Amniotic stem cell (primary cell): ENCODE measurements at regions not wholly inside any gene's neighbourhood (a gene's known extent, or its start where the extent isn't known, plus 50 kb on each side); places are given as distances from the start of the nearest gene placed in this dataset.

ENCODE experiments used
- DNase-seq: peaks from one replicate; lab custom pipeline; 2025; lab: John Stamatoyannopoulos, UW

- no peak for DNase-seq
These were observed 1853.8 kb downstream of the EFNA5 start for GRCh38 chr5:105816961-105817360.

DNA sequence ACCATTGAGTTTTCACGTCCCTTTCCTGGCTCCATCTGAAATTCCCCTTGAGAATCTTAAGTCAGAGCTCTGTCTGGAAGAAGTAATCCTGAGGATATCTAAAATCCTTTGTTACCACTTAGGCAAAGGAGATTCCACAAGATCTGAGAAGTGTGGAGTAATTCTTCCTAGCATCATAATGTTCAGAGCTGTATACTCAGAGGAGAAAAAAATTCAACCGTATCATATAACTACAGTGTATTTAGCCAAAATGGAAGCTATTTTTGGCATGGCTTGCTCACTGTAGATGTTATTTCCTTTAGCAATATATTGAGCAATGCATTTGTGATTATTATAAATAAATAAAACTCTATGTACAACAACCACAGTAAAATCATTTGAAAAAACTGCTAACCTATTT is 1858.4 kb downstream of the EFNA5 start:
- DNase-seq = no peak

DNA sequence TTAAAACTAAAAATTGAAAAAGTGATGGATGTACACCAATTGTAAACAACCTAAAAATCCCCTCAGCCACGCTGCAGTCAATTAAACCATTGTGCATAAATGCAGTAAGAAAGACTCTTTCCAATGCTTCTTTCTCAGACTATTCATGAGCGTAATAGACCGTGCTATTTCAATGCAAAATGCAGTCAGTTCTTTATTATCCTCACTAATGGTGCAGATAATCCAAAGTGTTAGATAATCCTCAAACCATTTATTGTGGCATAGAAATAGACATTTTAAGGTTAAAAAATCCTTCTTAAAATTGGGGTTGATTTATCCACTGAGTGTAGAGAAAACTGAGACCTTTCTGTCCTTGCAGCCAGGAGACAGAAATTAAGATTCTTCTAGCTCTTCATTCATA is 1862.8 kb downstream of the EFNA5 start:
- DNase-seq = no peak

DNA sequence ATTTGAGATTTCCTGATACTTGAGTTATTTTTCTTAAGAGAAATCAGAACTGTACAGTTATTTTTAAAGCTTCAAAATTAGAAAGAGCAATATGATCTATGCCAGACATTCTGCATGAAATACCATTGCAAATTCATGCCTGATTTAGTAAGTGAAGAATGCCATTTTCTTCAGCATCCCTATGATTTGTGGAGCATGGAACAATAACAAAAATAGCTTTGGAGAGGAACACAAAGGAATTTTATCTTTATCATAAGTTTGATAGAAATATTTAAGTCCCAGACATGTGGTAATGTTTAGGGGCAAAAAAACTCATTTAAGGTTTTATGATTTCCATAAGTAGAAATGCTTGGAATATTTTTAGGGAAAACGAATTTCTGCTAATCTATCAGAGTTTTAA is 1863.4 kb downstream of the EFNA5 start:
- no peak for DNase-seq

DNA sequence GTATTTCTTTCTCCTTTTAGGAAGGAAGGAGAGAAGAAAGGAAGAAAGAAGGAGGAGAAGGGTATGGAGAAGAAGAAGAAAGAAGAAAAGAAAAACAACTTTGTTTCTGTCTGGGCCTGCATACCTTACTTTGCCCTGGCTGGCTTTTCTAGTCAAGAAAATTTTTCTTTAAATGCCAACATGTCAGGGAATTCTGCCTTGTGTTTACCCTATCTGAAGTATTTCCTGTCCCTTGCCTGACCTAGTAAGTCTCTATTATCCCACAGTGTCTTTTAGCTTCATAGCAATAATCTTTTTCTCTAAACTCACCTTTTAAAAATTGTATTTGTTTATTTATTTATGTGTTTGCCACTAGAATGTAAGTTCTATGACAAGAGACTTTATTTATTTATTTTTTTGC is 1864.1 kb downstream of the EFNA5 start:
- no peak for DNase-seq

- no peak for DNase-seq
These were observed 1867.3 kb downstream of the EFNA5 start for GRCh38 chr5:105803431-105803830.

DNA sequence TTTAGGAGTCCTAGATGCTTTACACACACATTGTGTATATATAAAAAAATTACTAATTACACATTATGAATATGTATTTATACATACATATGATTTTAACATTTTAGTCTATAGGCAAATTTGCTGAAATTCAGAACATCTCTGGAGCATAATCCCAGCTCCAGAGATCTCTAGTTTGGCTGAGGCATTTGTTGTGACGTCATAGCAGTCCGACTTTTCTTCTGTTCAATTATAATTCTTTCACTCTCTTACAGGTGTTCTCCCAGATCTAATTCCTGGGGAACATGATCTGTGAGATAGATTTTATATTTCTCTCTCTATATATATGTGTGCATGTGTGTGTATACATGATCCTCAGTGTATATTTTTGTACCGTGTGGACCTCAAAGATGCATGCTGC is 1876.2 kb downstream of the EFNA5 start:
- no peak for DNase-seq

- DNase-seq = no peak
These were observed 1881.5 kb downstream of the EFNA5 start for GRCh38 chr5:105789246-105789645.

DNA sequence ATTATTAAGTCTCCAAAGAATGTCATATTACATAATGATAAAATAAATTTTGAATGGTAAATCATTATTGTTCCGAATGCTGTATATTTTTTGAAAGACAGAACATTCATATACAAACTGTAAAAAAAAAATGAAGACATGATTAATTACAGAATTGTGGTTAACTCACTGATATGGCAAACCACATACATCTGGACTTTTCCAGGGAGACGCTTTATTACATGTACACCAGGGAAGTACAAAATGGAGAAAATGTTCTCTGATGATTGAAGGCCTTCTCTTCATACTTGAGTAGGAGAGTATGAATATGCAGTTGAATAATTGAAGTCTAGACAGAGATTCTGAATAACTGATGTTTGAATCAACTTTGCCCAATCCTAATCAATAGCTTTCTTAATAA is 1886.9 kb downstream of the EFNA5 start:
- no peak for DNase-seq

DNA sequence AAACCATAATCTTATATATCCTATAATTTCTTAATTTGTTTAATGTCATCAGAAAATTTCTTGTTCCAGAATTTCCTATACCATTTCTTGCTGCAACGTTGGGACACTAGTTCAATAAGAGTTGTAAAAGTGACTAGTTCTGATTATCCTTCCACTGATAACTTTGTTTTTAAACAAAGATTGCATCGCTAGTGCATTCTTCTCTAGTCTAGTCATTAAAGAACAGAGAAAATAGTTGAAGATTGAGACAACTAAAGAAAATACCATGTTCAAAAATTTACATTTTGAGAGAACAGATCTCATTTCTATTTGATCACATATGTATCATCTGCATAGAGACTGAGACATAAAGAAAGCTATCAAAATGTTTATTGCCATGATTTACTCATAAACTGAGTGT is 1888.2 kb downstream of the EFNA5 start:
- no peak for DNase-seq

GRCh38 chr5:105773241-105773640 is 1897.5 kb downstream of the EFNA5 start:
- no peak for DNase-seq

DNA sequence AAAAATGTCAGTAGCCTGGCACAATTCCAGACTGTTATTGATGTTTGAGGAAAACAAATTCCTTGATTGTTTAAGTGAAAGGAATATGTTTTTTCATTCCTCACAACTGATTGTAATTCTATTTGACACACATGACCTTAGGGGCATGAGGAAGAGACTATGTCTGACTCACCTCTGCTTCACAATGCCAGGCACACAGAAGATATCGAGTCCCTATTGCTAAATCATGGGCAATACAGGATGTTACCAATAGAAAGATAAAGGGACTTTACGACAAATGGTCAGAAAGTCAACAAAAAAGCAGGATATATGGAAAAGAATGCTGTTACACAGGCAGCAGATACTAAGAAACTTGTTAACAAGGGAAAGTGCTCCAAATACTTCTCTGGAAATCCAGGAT is 1903.5 kb downstream of the EFNA5 start:
- no peak for DNase-seq

- DNase-seq = no peak
These were observed 1908.0 kb downstream of the EFNA5 start for GRCh38 chr5:105762728-105763127.

- DNase-seq = no peak
These were observed 1916.7 kb downstream of the EFNA5 start for GRCh38 chr5:105754056-105754455.

DNA sequence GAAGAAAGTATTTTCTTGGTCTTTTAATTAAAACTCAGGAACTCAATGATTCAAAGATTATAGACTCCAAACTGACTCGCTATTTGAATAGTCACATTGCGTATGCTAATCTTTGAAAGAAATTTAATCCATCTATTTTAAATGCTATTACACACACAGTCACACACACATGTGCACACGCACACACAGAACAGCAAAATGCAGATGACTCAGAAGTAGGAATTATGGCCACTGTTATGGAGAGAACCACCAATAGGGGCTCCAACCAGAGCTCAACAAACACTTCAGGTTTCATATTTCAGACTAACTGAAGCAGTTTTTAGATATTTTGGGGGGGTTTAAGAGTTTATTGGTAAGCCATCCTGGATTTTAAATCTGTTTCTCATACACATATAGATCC is 1917.9 kb downstream of the EFNA5 start:
- DNase-seq = no peak

DNA sequence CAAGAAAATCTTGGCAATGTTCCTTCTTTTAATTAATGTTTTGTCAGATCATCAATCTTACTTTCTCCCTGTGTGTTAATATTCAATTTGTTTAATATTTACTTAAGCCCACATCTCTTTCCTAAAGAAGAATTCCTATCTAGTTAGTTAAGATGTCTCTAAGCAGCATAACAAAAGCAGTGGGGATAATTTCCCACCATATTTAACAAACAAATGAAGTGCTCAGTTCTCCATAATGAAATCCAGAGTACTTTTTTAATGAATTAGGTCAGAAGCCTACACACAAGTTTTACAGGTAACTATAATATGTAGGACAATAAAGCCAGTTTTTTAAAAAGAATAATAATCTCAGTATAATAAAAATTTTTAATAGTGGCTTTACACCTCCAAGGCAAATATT is 1918.8 kb downstream of the EFNA5 start:
- DNase-seq = no peak

- no peak for DNase-seq
These were observed 1925.6 kb downstream of the EFNA5 start for GRCh38 chr5:105745111-105745510.

DNA sequence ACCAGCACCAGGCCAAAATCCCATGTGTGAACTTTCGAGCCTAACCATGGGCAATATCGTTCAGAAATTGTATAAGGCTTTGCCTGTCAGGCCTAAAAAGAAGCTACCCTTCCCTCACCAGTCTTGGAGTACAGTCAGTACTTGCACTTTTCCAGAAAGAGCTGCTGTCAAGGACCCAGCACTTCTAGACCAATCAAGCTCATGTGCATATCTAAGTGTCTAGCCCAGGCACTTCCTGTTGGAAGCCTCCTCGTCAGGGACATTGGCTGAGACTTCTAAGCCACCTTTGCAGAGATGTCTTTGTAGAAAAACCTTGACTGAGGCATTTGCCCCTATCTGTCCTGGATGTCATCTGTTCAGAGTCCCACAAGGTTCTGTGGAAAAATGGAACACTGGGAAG is 1930.5 kb downstream of the EFNA5 start:
- DNase-seq = no peak

- DNase-seq = no peak
These were observed 1931.0 kb downstream of the EFNA5 start for GRCh38 chr5:105739732-105740131.

- no peak for DNase-seq
These were observed 1935.0 kb downstream of the EFNA5 start for GRCh38 chr5:105735704-105736103.

DNA sequence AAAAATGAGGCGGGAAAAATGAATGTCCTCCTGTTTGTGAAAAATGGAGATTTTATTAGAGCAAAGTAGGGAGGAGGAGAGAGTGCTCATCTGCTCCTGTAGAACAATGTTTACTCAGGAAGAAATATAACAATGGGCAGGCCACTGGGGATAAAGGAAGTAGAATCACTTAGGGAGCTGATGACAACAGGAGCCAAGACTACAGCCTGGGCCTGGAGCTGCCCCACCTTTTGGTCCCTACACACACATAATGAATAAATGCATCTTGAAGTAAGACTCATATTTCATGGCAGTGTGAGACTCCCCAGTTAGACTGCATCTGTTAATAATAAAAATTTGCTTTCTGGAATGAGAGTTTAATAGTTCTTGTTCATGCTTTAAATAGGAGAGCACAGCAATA is 1939.8 kb downstream of the EFNA5 start:
- no peak for DNase-seq

GRCh38 chr5:105726093-105726492 is 1944.6 kb downstream of the EFNA5 start:
- no peak for DNase-seq

DNA sequence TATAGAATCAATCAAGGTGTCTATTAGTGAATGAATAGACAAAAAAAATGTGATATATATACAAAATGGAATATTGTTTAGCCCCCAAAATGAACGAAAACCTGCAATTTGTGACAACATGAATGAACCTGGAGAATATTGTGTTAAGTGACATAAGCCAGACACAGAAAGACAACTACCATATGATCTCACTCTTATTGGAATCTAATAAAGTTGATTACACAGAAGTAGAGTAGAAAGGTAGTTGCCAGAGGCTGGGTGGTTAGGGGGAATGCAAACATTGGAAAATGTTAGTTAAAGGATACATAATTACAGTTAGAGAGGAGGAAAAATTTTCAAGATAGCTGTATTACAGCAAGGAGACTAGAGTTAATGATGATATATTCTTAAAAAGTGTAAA is 1962.3 kb downstream of the EFNA5 start:
- DNase-seq = no peak

DNA sequence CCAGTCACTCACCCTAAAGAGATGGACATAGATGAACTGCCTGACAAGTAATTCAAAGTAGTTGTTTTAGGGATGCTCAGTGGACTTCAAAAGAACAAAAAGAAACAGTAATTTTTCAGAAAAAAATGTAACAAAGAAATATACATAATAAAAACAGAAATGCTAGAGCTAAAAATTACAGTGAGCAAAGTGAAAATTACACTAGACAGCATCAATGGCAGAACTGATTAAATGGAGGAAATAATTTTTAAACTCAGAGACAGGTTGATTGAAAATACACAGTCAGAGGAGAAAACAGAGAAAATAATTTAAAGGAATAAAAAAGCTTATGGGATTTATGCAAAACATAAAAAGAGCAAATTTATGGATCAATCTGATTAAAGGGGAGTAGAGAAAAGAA is 1968.4 kb downstream of the EFNA5 start:
- no peak for DNase-seq

DNA sequence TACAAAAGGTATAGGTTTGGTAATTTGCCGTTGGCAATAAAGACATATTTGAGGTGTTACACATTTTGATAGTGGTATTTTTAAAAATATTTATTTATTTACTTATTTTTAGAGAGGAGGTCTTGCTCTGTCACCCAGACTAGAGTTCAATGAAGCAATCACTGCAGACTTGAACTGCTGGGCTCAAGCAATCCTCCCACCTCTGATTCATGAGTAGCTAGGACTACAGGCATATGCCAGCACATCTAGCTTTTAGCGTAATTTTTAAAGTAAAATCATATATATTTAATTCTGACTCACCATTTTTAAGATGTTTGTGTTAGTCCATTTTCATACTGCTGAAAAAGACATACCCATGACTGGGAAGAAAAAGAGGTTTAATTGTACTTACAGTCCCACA is 1974.3 kb downstream of the EFNA5 start:
- DNase-seq = no peak
